ENCODE measurements at regions not wholly inside any gene's neighbourhood (a gene's known extent, or its start where the extent isn't known, plus 50 kb on each side); places are given as distances from the start of the nearest gene placed in this dataset.

- Histone ChIP-seq H3K4me2 (ENCODE audit: extremely low read depth, insufficient read depth, low read length) (no peak overlapping the region), H3K36me3 (ENCODE audit: control insufficient read depth, insufficient read depth, low read length) (no peaks in the 10 kb centered on the region), H3K27me3 (ENCODE audit: control insufficient read depth, insufficient read depth, low read length) (no peaks in the 10 kb centered on the region), H3K4me3 (replicated peaks in 1 of 4; ENCODE audit: control extremely low read depth in 1 of 4, insufficient read depth in 1 of 4, low read depth in 3 of 4, low read length in 4 of 4) (no peak overlapping the region), H4K20me1 (ENCODE audit: control insufficient read depth, extremely low read depth, insufficient read depth, low read length) (no peaks in the 10 kb centered on the region), H3K9ac (ENCODE audit: insufficient read depth, low read length) (no peak overlapping the region), H3K4me1 (ENCODE audit: control insufficient read depth, extremely low read depth, insufficient read depth, low read length) (no peaks in the 10 kb centered on the region), H3K79me2 (ENCODE audit: control insufficient read depth, insufficient read depth, low read length) (no peaks in the 10 kb centered on the region), H2AFZ (ENCODE audit: low read length) (no peak overlapping the region), H3K27ac (ENCODE audit: insufficient read depth, low read length) (no peak overlapping the region), H3K9me3 (ENCODE audit: control insufficient read depth, insufficient read depth, low read depth, low read length) (no peaks in the 10 kb centered on the region)
- TF ChIP-seq CTCF (conservative IDR thresholded peaks at IDR 0.05 in 1 of 2, IDR thresholded peaks at IDR 0.05 in 1 of 2; ENCODE audit: low read depth in 1 of 2, low read length in 2 of 2) (no peak), EZH2 (IDR thresholded peaks at IDR 0.05; ENCODE audit: low read length, missing control alignments) (no peak)
- DNase-seq (ENCODE audit: low read depth in 2 of 2) = no peak
These were observed 460.0 kb upstream of the MYT1L start for GRCh38 chr2:2791031-2791430.

GRCh38 chr2:2788076-2788475 lies 457.0 kb upstream of the MYT1L start:
- no peak for TF ChIP-seq EZH2 (IDR thresholded peaks at IDR 0.05; ENCODE audit: low read length, missing control alignments)
- no peak for TF ChIP-seq CTCF (conservative IDR thresholded peaks at IDR 0.05 in 1 of 2, IDR thresholded peaks at IDR 0.05 in 1 of 2; ENCODE audit: low read depth in 1 of 2, low read length in 2 of 2)
- Histone ChIP-seq H3K9me3 (ENCODE audit: control insufficient read depth, insufficient read depth, low read depth, low read length) (no peaks in the 10 kb centered on the region), H3K4me1 (ENCODE audit: control insufficient read depth, extremely low read depth, insufficient read depth, low read length) (no peaks in the 10 kb centered on the region), H3K79me2 (ENCODE audit: control insufficient read depth, insufficient read depth, low read length) (no peaks in the 10 kb centered on the region), H3K4me2 (ENCODE audit: extremely low read depth, insufficient read depth, low read length) (no peak overlapping the region), H3K9ac (ENCODE audit: insufficient read depth, low read length) (no peak overlapping the region), H3K27ac (ENCODE audit: insufficient read depth, low read length) (no peak overlapping the region), H3K4me3 (replicated peaks in 1 of 4; ENCODE audit: control extremely low read depth in 1 of 4, insufficient read depth in 1 of 4, low read depth in 3 of 4, low read length in 4 of 4) (no peak overlapping the region), H4K20me1 (ENCODE audit: control insufficient read depth, extremely low read depth, insufficient read depth, low read length) (no peaks in the 10 kb centered on the region), H3K27me3 (ENCODE audit: control insufficient read depth, insufficient read depth, low read length) (no peaks in the 10 kb centered on the region), H2AFZ (ENCODE audit: low read length) (no peak overlapping the region), H3K36me3 (ENCODE audit: control insufficient read depth, insufficient read depth, low read length) (no peaks in the 10 kb centered on the region)
- no peak for DNase-seq (ENCODE audit: low read depth in 2 of 2)

- H3K27ac ChIP-seq (ENCODE audit: insufficient read depth, low read length) = no peak overlapping the region
- no peaks in the 10 kb centered on the region for H3K4me1 ChIP-seq (ENCODE audit: control insufficient read depth, extremely low read depth, insufficient read depth, low read length)
- DNase-seq (ENCODE audit: low read depth in 2 of 2) = no peak
- no peak overlapping the region for H3K4me3 ChIP-seq (replicated peaks in 1 of 4; ENCODE audit: control extremely low read depth in 1 of 4, insufficient read depth in 1 of 4, low read depth in 3 of 4, low read length in 4 of 4)
- H3K36me3 ChIP-seq (ENCODE audit: control insufficient read depth, insufficient read depth, low read length) = no peaks in the 10 kb centered on the region
- H3K9ac ChIP-seq (ENCODE audit: insufficient read depth, low read length) = no peak overlapping the region
- no peak overlapping the region for H2AFZ ChIP-seq (ENCODE audit: low read length)
- H3K4me2 ChIP-seq (ENCODE audit: extremely low read depth, insufficient read depth, low read length) = no peak overlapping the region
- TF ChIP-seq EZH2 (IDR thresholded peaks at IDR 0.05; ENCODE audit: low read length, missing control alignments) (no peak), CTCF (conservative IDR thresholded peaks at IDR 0.05 in 1 of 2, IDR thresholded peaks at IDR 0.05 in 1 of 2; ENCODE audit: low read depth in 1 of 2, low read length in 2 of 2) (no peak)
- H3K79me2 ChIP-seq (ENCODE audit: control insufficient read depth, insufficient read depth, low read length) = no peaks in the 10 kb centered on the region
- no peaks in the 10 kb centered on the region for H4K20me1 ChIP-seq (ENCODE audit: control insufficient read depth, extremely low read depth, insufficient read depth, low read length)
- no peaks in the 10 kb centered on the region for H3K27me3 ChIP-seq (ENCODE audit: control insufficient read depth, insufficient read depth, low read length)
- no peaks in the 10 kb centered on the region for H3K9me3 ChIP-seq (ENCODE audit: control insufficient read depth, insufficient read depth, low read depth, low read length)
These were observed 456.3 kb upstream of the MYT1L start for GRCh38 chr2:2787301-2787907.

Measured in fibroblast of lung (primary cell).